ENCODE measurements at regions not wholly inside any gene's neighbourhood (a gene's known extent, or its start where the extent isn't known, plus 50 kb on each side); places are given as distances from the start of the nearest gene placed in this dataset.

- DNase-seq (ENCODE audit: low read depth) (no peak), FAIRE-seq (no peak)
- H3K9ac ChIP-seq (ENCODE audit: low read length), result no peak overlapping the region
- H3K27ac Mint-ChIP-seq (ENCODE audit: unreplicated experiment), result no peak overlapping the region
- H3K9me3 ChIP-seq (ENCODE audit: insufficient read depth, low read depth, low read length), result no peaks in the 10 kb centered on the region
- no peak overlapping the region for H3K4me3 Mint-ChIP-seq (ENCODE audit: unreplicated experiment)
- no peak for TF ChIP-seq CTCF (IDR thresholded peaks at IDR 0.05; ENCODE audit: insufficient read depth, low read depth, low read length)
- TF ChIP-seq EZH2 (IDR thresholded peaks at IDR 0.05; ENCODE audit: insufficient read depth, low read length), result no peak
- H3K27me3 ChIP-seq (ENCODE audit: insufficient read depth, low read length), result no peaks in the 10 kb centered on the region
- no peaks in the 10 kb centered on the region for H3K36me3 Mint-ChIP-seq (ENCODE audit: low read depth, unreplicated experiment)
- H3K4me3 ChIP-seq (ENCODE audit: insufficient read depth, low read depth, low read length), result no peak overlapping the region
- H2AFZ ChIP-seq (ENCODE audit: low read depth, low read length), result no peak overlapping the region
- peaks cover 15% of the 10 kb centered on the region for H3K4me1 ChIP-seq (ENCODE audit: insufficient read depth, low read length)
- no peaks in the 10 kb centered on the region for H4K20me1 ChIP-seq (ENCODE audit: insufficient read depth, low read length)
- H3K4me1 Mint-ChIP-seq (ENCODE audit: low read depth, unreplicated experiment), result peaks cover 4% of the 10 kb centered on the region
- H3K79me2 ChIP-seq (ENCODE audit: insufficient read depth, low read length), result no peaks in the 10 kb centered on the region
- H3K36me3 ChIP-seq (ENCODE audit: insufficient read depth, low read length), result no peaks in the 10 kb centered on the region
- no peak overlapping the region for H3K27ac ChIP-seq (ENCODE audit: low read depth, low read length)
- H3K4me2 ChIP-seq (ENCODE audit: low read length), result no peak overlapping the region
- H3K27me3 Mint-ChIP-seq (ENCODE audit: low read depth, unreplicated experiment), result no peaks in the 10 kb centered on the region
- H3K9me3 Mint-ChIP-seq (ENCODE audit: unreplicated experiment), result no peaks in the 10 kb centered on the region
Measured at GRCh38 chr6:140604786-140605185, 1230.3 kb upstream of the CITED2 start.

- Histone ChIP-seq H3K4me1 (ENCODE audit: insufficient read depth, low read length) (peaks cover 15% of the 10 kb centered on the region), H3K36me3 (ENCODE audit: insufficient read depth, low read length) (no peaks in the 10 kb centered on the region), H3K27ac (ENCODE audit: low read depth, low read length) (peak overlapping the region; percentile 10), H3K4me3 (ENCODE audit: insufficient read depth, low read depth, low read length) (no peak overlapping the region), H4K20me1 (ENCODE audit: insufficient read depth, low read length) (no peaks in the 10 kb centered on the region), H3K4me2 (ENCODE audit: low read length) (peak overlapping the region; percentile 41), H3K9ac (ENCODE audit: low read length) (no peak overlapping the region), H3K79me2 (ENCODE audit: insufficient read depth, low read length) (no peaks in the 10 kb centered on the region), H3K9me3 (ENCODE audit: insufficient read depth, low read depth, low read length) (no peaks in the 10 kb centered on the region), H2AFZ (ENCODE audit: low read depth, low read length) (peak overlapping the region; percentile 30), H3K27me3 (ENCODE audit: insufficient read depth, low read length) (no peaks in the 10 kb centered on the region)
- peaks cover 4% of the 10 kb centered on the region for H3K4me1 Mint-ChIP-seq (ENCODE audit: low read depth, unreplicated experiment)
- no peaks in the 10 kb centered on the region for H3K36me3 Mint-ChIP-seq (ENCODE audit: low read depth, unreplicated experiment)
- no peaks in the 10 kb centered on the region for H3K9me3 Mint-ChIP-seq (ENCODE audit: unreplicated experiment)
- TF ChIP-seq EZH2 (IDR thresholded peaks at IDR 0.05; ENCODE audit: insufficient read depth, low read length) (no peak), CTCF (IDR thresholded peaks at IDR 0.05; ENCODE audit: insufficient read depth, low read depth, low read length) (no peak)
- FAIRE-seq (no peak), DNase-seq (ENCODE audit: low read depth) (peak; percentile 60)
- H3K27ac Mint-ChIP-seq (ENCODE audit: unreplicated experiment), result no peak overlapping the region
- H3K4me3 Mint-ChIP-seq (ENCODE audit: unreplicated experiment), result no peak overlapping the region
- H3K27me3 Mint-ChIP-seq (ENCODE audit: low read depth, unreplicated experiment), result no peaks in the 10 kb centered on the region
Measured at GRCh38 chr6:140602431-140603248, 1228.2 kb upstream of the CITED2 start.
